GM13977 (cell line): ENCODE measurements at regions not wholly inside any gene's neighbourhood (a gene's known extent, or its start where the extent isn't known, plus 50 kb on each side); places are given as distances from the start of the nearest gene placed in this dataset.

Experiments
- DNase-seq: peaks from one replicate; pipeline ENCODE4 v3.0.0; 2012; ENCODE audit warnings: low spot score
- in situ Hi-C: fragments of 300-500 bp; cut with MboI; formaldehyde crosslinking; loops from one replicate; pipeline ENCODE4 v1.12.0; 2022; ENCODE audit warnings: low sequenced_read_pairs, low pct_unique_long_range_greater_than_20kb, mixed read lengths, inconsistent platforms; ENCODE audit not compliant: unreplicated experiment
- TF ChIP-seq, protein P1 (sequence below): IDR thresholded peaks from 2 replicates; pipeline ENCODE4 v1.5.1; 2012; ENCODE audit warnings: mild to moderate bottlenecking, control low read depth; ENCODE audit not compliant: insufficient read depth; ENCODE audit errors: extremely low read depth, missing control alignments

DNA sequence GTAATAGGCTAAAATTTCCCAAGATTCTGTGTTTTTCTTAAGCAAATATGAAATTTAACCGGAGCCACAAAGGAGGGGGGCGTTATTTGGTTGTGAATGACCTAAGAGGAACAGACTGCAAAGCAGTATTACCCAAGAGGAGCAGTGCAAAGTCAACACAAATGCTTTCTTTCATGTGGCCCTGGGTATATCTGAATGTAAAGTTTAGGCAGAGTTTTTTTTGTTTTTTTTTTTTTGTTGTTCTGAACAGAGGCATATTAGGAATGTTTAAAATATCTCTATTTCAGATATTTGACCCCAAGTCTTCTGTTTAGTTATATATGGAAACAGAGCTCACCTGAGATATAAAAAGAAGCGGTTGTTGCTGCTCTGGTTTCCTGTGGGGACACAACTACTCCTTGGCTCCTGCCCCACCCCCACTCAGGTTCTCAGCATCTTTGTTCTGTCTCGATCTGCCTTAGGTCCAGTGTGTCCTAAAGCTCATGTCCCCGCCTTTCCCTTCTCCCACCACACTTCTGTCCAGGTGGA is 220.7 kb downstream of the RFC3 start:
- in situ Hi-C loops: no loop called here
- TF ChIP-seq, protein P1, sequence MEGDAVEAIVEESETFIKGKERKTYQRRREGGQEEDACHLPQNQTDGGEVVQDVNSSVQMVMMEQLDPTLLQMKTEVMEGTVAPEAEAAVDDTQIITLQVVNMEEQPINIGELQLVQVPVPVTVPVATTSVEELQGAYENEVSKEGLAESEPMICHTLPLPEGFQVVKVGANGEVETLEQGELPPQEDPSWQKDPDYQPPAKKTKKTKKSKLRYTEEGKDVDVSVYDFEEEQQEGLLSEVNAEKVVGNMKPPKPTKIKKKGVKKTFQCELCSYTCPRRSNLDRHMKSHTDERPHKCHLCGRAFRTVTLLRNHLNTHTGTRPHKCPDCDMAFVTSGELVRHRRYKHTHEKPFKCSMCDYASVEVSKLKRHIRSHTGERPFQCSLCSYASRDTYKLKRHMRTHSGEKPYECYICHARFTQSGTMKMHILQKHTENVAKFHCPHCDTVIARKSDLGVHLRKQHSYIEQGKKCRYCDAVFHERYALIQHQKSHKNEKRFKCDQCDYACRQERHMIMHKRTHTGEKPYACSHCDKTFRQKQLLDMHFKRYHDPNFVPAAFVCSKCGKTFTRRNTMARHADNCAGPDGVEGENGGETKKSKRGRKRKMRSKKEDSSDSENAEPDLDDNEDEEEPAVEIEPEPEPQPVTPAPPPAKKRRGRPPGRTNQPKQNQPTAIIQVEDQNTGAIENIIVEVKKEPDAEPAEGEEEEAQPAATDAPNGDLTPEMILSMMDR: no peak
- no peak for DNase-seq

GRCh38 chr13:34039678-34040077 is 221.7 kb downstream of the RFC3 start:
- in situ Hi-C loops: no loop called here
- no peak for DNase-seq
- TF ChIP-seq, protein P1: no peak

DNA sequence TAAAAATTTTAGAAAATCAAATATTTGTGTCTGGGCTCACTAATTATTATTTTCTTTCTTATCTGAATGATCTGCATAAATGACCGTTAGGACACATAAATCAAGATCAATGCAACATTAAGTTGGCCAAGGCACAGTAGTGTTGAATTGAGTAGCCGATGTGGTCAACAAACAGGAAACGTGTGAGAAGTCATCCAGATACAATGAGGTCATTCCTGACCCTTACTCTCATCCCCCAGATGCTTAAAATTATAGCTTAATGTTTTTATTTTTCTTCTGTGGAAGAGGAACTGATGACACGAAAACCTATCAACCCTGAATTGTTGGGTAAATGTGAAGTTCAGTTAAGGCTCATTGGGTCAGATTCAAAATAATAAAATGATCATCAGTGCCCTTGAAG is 222.9 kb downstream of the RFC3 start:
- no peak for DNase-seq
- TF ChIP-seq, protein P1: no peak
- in situ Hi-C loops: no loop called here

DNA sequence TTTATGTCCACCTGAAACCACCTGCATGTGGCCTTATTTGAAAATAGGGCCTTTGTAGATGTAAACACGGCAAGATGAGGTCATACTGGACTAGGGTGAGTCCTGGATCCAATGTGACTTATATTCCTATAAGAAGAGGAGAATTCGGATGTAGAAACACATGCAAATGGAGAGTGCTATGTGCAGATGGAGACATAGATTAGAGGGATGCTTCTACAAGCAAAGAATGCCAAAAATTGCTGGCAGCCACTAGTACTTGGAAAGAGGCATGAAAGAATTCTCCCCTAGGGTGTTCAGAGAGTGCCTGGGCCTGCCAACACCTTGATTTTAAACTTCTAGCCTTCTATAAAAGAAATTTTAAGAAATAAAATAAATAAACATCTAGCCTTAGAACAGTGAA is 226.1 kb downstream of the RFC3 start:
- in situ Hi-C loops: no loop called here
- DNase-seq: no peak
- TF ChIP-seq, protein P1: no peak

- DNase-seq: no peak
- in situ Hi-C loops: no loop called here
- TF ChIP-seq, protein P1: no peak
These were observed 226.7 kb downstream of the RFC3 start for GRCh38 chr13:34044660-34045080.

DNA sequence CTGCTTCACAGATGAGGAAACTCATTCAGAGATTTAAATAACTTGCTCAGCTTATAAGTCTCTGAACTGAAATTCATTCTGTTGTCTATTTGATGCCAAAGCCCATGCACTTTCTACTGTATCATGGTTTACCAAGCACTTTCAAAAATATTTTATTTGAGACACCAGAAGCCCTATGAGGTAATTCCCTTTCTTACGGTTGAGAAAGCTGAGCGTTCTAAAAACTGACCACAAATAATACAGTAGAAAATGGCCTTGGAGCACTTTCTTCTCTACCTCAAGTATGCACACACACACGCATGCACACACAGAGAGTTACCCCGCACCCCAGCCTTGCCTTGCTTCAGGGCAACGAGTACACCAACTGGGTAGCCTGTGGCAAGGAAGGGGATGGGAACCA is 228.5 kb downstream of the RFC3 start:
- in situ Hi-C loops: no loop called here
- TF ChIP-seq, protein P1: no peak
- DNase-seq: no peak

GRCh38 chr13:34048652-34049051 is 230.7 kb downstream of the RFC3 start:
- in situ Hi-C loops: no loop called here
- DNase-seq: no peak
- TF ChIP-seq, protein P1: no peak
